ENCODE measurements at regions not wholly inside any gene's neighbourhood (a gene's known extent, or its start where the extent isn't known, plus 50 kb on each side); places are given as distances from the start of the nearest gene placed in this dataset.

- TF ChIP-seq CTCF (IDR thresholded peaks at IDR 0.05) = no peak
- TF ChIP-seq POLR2A (IDR thresholded peaks at IDR 0.05) = no peak
- no peak for TF ChIP-seq EP300 (IDR thresholded peaks at IDR 0.05)
- no peak for TF ChIP-seq POLR2AphosphoS5 (IDR thresholded peaks at IDR 0.05)
Observed at GRCh38 chr14:71532344-71532743, 399.9 kb upstream of the RGS6 start.
